B cell (primary cell): ENCODE measurements at regions not wholly inside any gene's neighbourhood (a gene's known extent, or its start where the extent isn't known, plus 50 kb on each side); places are given as distances from the start of the nearest gene placed in this dataset.

ENCODE experiments used
- EZH2 ChIP-seq: IDR thresholded peaks from 2 replicates; pipeline ENCODE4 v1.6.1; 2012; ENCODE audit warnings: borderline replicate concordance, low read depth, mild to moderate bottlenecking, moderate library complexity, low read length; ENCODE audit not compliant: insufficient read depth, poor library complexity, severe bottlenecking
- TF ChIP-seq, protein P1 (sequence below): fragments of 200-600 bp; IDR thresholded peaks from one replicate; pipeline ENCODE4 v1.8.0; 2022; ENCODE audit warnings: antibody characterized with exemption, mild to moderate bottlenecking

DNA sequence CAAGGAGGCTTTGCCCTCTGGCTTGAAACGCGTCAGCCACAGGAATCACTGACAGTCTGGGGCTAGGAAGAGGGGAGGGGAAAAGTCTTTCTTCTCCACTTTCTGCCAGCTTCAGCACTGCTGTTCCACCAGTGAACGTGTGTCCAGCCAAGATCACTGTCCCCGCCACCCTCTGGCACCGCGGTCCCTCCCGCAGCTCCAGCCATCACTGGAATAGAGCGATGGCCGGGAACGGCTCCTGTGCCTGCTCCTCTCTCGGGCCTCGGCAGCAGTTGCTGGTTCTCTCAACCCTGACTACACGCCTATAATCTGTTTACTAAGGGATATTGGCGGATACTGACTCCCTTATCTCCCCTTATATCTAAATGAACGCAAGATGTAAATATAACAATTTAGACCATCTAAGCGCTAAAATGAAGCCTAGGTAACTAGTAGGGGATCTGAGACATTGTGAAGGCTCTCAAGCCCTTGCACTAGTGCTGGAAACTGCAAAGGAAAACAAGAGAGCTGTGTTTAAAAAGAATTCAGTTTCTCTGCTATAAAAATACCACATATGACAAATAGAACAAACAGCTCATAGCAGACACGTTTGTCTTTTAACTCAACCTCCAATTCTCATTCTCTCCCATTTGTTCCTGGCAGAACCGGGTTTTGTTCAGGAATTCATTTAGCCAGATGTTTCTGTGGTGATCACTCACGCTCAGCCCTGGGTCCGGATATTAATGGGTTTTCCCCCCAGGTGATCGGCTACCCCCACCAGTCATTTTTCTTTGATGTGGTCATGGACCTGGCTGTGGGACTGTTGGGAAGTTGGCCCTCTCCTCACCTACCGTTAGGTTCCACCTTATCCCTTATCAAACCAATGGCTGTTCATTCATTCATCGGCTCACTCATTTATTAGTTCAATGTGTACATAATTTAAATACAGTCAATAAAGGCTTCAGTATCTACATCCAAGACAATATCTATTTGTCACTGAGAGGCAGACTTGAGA, 149.8 kb downstream of the MED10 start:
- TF ChIP-seq, protein P1, sequence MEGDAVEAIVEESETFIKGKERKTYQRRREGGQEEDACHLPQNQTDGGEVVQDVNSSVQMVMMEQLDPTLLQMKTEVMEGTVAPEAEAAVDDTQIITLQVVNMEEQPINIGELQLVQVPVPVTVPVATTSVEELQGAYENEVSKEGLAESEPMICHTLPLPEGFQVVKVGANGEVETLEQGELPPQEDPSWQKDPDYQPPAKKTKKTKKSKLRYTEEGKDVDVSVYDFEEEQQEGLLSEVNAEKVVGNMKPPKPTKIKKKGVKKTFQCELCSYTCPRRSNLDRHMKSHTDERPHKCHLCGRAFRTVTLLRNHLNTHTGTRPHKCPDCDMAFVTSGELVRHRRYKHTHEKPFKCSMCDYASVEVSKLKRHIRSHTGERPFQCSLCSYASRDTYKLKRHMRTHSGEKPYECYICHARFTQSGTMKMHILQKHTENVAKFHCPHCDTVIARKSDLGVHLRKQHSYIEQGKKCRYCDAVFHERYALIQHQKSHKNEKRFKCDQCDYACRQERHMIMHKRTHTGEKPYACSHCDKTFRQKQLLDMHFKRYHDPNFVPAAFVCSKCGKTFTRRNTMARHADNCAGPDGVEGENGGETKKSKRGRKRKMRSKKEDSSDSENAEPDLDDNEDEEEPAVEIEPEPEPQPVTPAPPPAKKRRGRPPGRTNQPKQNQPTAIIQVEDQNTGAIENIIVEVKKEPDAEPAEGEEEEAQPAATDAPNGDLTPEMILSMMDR = no peak
- TF ChIP-seq EZH2 = no peak
